Astrocyte of the cerebellum (primary cell): ENCODE measurements at regions not wholly inside any gene's neighbourhood (a gene's known extent, or its start where the extent isn't known, plus 50 kb on each side); places are given as distances from the start of the nearest gene placed in this dataset.

Source experiments
- DNase-seq: peaks from one replicate; pipeline ENCODE4 v3.0.0-alpha.2; 2011; ENCODE audit warnings: low read depth
- H3K4me3 ChIP-seq: 2 replicates; pipeline ENCODE4 v1.5.1; 2011; ENCODE audit warnings: mild to moderate bottlenecking, low read depth, low read length, moderate library complexity
- CTCF ChIP-seq: IDR thresholded peaks from 2 replicates; pipeline ENCODE4 v1.5.1; 2012; ENCODE audit warnings: low read length, low read depth, moderate library complexity, mild to moderate bottlenecking; ENCODE audit errors: missing control alignments
- in situ Hi-C: cut with HindIII; loops from 2 replicates; pipeline ENCODE4 v1.10.0; 2017; ENCODE audit warnings: low sequenced_read_pairs

GRCh38 chr10:128551475-128551874, 425.3 kb upstream of the MKI67 start:
- DNase-seq: no peak
- in situ Hi-C loops: no loop called here
- no peak overlapping the region for H3K4me3 ChIP-seq
- TF ChIP-seq CTCF: no peak

- no peak overlapping the region for H3K4me3 ChIP-seq
- DNase-seq: no peak
- in situ Hi-C loops: no loop called here
- no peak for TF ChIP-seq CTCF
These were observed 427.5 kb upstream of the MKI67 start for GRCh38 chr10:128553755-128554154.

- in situ Hi-C loops: no loop called here
These were observed 430.2 kb upstream of the MKI67 start for GRCh38 chr10:128556182-128557110.

GRCh38 chr10:128557149-128557710, 431.0 kb upstream of the MKI67 start:
- no peak for DNase-seq
- in situ Hi-C loops: no loop called here
- no peak overlapping the region for H3K4me3 ChIP-seq
- no peak for TF ChIP-seq CTCF

More at GRCh38 chr10:128556182-128557110, 430.2 kb upstream of the MKI67 start:
- no peak for DNase-seq
- no peak for TF ChIP-seq CTCF
- no peak overlapping the region for H3K4me3 ChIP-seq

- H3K4me3 ChIP-seq: no peak overlapping the region
- no peak for TF ChIP-seq CTCF
- DNase-seq: no peak
- in situ Hi-C loops: no loop called here
These were observed 434.2 kb upstream of the MKI67 start for GRCh38 chr10:128560406-128560805.

- in situ Hi-C loops: no loop called here
- no peak overlapping the region for H3K4me3 ChIP-seq
- TF ChIP-seq CTCF: no peak
- DNase-seq: no peak
These were observed 434.8 kb upstream of the MKI67 start for GRCh38 chr10:128560993-128561392.
